ENCODE measurements at regions not wholly inside any gene's neighbourhood (a gene's known extent, or its start where the extent isn't known, plus 50 kb on each side); places are given as distances from the start of the nearest gene placed in this dataset.

DNA sequence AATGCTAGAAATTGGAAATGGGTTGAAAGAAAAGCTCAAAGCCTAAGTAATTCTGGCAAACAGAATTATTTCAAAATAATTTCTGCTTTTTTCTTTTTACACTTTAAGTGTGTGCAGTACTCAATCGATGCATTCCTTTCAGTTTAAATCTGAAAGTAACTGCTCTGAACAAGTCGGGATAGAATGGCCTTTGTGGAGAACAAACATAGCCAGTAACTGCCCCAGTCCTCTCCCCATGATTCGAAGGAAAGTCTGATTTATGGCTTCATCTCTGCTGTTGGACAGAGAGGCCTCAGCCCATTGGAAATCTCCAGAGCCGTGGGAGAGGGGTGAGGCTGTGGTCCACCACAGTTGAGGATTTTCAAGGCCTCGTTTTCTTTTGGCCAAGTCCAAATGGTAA, 174.0 kb upstream of the TLL1 start:
- no peak overlapping the region for H3K4me3 ChIP-seq (ENCODE audit: low read length)
- no peak for DNase-seq (ENCODE audit: low read depth)
- TF ChIP-seq, protein P1, sequence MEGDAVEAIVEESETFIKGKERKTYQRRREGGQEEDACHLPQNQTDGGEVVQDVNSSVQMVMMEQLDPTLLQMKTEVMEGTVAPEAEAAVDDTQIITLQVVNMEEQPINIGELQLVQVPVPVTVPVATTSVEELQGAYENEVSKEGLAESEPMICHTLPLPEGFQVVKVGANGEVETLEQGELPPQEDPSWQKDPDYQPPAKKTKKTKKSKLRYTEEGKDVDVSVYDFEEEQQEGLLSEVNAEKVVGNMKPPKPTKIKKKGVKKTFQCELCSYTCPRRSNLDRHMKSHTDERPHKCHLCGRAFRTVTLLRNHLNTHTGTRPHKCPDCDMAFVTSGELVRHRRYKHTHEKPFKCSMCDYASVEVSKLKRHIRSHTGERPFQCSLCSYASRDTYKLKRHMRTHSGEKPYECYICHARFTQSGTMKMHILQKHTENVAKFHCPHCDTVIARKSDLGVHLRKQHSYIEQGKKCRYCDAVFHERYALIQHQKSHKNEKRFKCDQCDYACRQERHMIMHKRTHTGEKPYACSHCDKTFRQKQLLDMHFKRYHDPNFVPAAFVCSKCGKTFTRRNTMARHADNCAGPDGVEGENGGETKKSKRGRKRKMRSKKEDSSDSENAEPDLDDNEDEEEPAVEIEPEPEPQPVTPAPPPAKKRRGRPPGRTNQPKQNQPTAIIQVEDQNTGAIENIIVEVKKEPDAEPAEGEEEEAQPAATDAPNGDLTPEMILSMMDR (conservative IDR thresholded peaks at IDR 0.05; ENCODE audit: low read depth, low read length) = no peak

DNA sequence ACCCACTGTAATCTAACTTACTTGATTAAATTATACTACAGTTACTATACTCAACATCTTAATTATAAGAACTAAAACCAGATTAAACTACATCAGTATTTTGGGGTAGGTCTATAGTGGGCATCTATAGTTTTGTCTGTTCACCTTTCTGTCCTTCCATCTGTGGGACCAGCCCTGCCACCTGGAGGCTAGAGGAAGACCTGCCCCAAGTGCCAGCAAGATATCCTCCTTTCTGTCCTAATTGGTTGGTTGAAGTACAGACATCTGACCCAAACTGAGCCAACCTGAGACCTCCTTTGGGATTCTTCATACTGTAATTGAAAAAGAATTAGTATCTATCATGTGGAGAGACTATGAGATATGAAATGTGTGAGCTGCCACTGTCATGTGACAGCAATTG, 172.2 kb upstream of the TLL1 start:
- TF ChIP-seq, protein P1 (conservative IDR thresholded peaks at IDR 0.05; ENCODE audit: low read depth, low read length) = peak; percentile 34
- no peak overlapping the region for H3K4me3 ChIP-seq (ENCODE audit: low read length)
- no peak for DNase-seq (ENCODE audit: low read depth)

DNA sequence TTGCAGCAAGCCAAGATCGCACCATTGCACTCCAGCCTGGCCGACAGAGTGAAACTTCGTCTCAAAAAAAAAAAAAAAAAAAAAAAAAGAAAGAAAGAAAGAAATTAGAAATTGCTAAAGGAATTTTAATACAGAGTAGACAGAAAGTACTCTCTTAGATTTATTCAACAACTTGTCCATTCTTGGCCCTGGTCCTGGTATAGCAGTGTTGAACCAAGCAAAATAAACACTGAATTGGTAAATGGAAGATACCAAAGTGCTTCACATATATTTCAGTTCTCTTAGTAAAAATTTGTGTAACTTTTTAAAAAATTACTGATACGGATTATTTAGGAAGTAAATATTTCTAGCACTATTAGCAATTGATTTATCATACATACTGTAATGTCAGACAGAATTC, 165.9 kb upstream of the TLL1 start:
- DNase-seq (ENCODE audit: low read depth) = no peak
- TF ChIP-seq, protein P1 (conservative IDR thresholded peaks at IDR 0.05; ENCODE audit: low read depth, low read length) = no peak

DNA sequence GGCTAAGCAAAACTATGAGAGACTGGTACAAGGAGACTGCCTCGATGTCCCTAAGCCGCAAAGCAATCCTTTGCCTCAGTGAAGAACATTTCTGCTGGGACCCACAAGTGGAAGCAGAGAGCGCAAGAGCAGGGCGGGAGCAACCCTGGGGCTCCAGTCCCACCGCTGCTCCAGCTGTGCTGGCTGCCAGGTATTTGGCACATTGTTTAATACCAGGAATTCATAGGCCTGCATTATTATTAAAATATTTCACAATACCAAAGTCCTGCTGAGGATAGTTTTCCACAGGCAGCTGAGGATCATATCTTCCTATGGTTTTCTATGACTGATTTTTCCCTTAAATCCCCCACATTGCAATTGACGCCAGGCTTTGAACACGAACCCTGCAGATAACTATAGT, 163.5 kb upstream of the TLL1 start:
- TF ChIP-seq, protein P1 (conservative IDR thresholded peaks at IDR 0.05; ENCODE audit: low read depth, low read length) = no peak
- no peak overlapping the region for H3K4me3 ChIP-seq (ENCODE audit: low read length)
- DNase-seq (ENCODE audit: low read depth) = no peak

More for the DNA sequence above, 165.9 kb upstream of the TLL1 start:
- H3K4me3 ChIP-seq (ENCODE audit: low read length) = no peak overlapping the region

DNA sequence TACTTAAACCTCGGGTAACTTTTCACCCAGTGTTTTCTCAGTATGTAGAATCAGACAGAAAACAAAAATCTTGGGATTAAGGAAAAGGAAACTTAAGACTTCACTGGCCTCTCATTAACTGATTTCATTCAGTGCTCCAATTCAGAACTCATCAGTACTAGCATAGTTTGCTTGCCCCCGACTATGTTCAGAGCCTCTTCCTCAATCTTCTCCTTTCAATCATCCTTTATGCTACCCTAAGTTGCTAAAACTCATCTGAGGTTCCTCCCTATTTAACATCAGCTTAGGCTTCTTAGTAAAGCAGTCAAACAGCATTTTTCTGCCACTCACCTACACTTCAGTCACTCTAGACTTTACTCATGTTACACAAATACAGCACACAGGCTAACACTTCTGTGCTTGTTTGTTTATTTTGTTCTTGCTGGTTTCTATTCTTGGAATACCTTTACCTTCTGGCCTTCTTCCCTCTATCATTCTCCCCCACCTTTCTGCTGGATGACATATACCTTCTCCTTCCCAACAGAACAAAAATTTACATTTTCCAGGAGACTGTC, 163.0 kb upstream of the TLL1 start:
- TF ChIP-seq, protein P1 (conservative IDR thresholded peaks at IDR 0.05; ENCODE audit: low read depth, low read length) = no peak
- no peak for DNase-seq (ENCODE audit: low read depth)
- H3K4me3 ChIP-seq (ENCODE audit: low read length) = no peak overlapping the region

DNA sequence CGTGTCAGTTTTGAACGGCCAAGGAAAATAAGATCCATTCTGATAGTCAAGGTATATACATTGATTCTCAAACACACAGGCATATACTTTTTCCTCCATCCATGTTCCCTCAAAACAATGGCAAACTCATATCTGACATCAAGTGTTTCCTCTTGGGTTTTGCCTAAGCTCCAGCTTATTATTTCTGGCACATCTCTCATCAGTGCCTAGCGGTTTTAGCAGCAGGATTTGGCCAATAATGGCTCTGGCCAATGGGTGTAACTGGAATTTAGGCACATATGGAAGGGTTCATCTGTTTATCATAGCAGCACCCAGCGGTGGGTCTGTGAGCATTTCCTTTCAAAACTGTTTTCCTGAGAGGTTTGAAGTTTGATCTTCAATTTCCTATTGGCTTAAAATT, 161.6 kb upstream of the TLL1 start:
- no peak overlapping the region for H3K4me3 ChIP-seq (ENCODE audit: low read length)
- no peak for DNase-seq (ENCODE audit: low read depth)
- TF ChIP-seq, protein P1 (conservative IDR thresholded peaks at IDR 0.05; ENCODE audit: low read depth, low read length) = no peak

DNA sequence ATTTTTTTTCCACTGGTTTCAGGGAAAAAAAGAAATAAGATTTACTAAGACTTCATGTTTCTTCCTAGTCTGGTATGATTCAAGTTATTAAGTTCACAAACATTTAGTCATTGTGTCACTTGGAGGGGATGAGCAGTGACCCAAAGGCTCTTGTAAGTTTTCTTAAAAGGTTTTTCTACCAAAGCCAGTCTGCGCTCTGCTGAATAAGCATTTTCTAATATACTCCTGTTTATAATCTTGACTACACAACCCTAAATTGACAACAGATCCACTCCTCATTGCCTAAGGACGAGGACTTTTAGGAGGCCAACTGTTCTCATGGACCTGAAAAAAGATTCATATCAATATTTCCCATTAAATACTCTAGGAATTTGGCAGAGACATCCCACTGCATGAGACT, 161.1 kb upstream of the TLL1 start:
- TF ChIP-seq, protein P1 (conservative IDR thresholded peaks at IDR 0.05; ENCODE audit: low read depth, low read length) = no peak
- no peak overlapping the region for H3K4me3 ChIP-seq (ENCODE audit: low read length)
- DNase-seq (ENCODE audit: low read depth) = no peak
